Endothelial cell of umbilical vein (primary cell): ENCODE measurements at regions not wholly inside any gene's neighbourhood (a gene's known extent, or its start where the extent isn't known, plus 50 kb on each side); places are given as distances from the start of the nearest gene placed in this dataset.

ENCODE experiments used
- BruUV-seq: library from RNA; stranded (reverse); fragments of 400-500 nt; replicated peaks from 2 replicates; lab custom pipeline; 2021; lab: Mats Ljungman, UMichigan
- CTCF ChIA-PET: fragments of 300-600, 350-600 bp; sonication (Branson Sonifier 250); formaldehyde crosslinking; loops from one replicate; lab custom pipeline; 2021; ENCODE audit warnings: antibody characterized with exemption, inconsistent platforms; lab: Charles Lee
- POLR2A ChIA-PET: fragments of 300-600, 350-600 bp; sonication (Branson Sonifier 250); formaldehyde crosslinking; loops from one replicate; lab custom pipeline; 2021; ENCODE audit warnings: antibody characterized with exemption, inconsistent platforms; lab: Charles Lee
- DNase-seq: peaks from one replicate; pipeline ENCODE4 v3.0.0-alpha.2; 2011; ENCODE audit warnings: low read depth, low spot score
- FAIRE-seq: peaks from 2 replicates; lab custom pipeline; 2011; peaks lifted over from hg19 to GRCh38; lab: Jason Lieb, UNC
- H2AFZ ChIP-seq: 2 replicates; pipeline ENCODE4 v1.6.0; 2012; ENCODE audit warnings: low read depth, low read length, control low read depth, inconsistent platforms
- H3K27ac ChIP-seq: 2 replicates; pipeline ENCODE4 v1.5.1; 2011; ENCODE audit warnings: low read depth, mild to moderate bottlenecking, control low read depth, low read length, moderate library complexity; ENCODE audit not compliant: insufficient read depth
- H3K27me3 ChIP-seq, 2 experiments: 2 replicates each; pipeline versions ENCODE4 v1.6.0 to v1.6.1; 2011; ENCODE audit warnings: low read length in 2 of 2, mixed read lengths in 1 of 2; ENCODE audit not compliant: control insufficient read depth in 2 of 2, insufficient read depth in 2 of 2
- H3K36me3 ChIP-seq, 2 experiments: 2 replicates in 1 of 2; 3 replicates in 1 of 2; pipeline ENCODE4 v1.5.1; 2011; ENCODE audit warnings: low read length in 2 of 2, mild to moderate bottlenecking in 1 of 2, moderate library complexity in 1 of 2; ENCODE audit not compliant: control insufficient read depth in 2 of 2, insufficient read depth in 2 of 2; ENCODE audit errors: extremely low read depth in 1 of 2
- H3K4me1 ChIP-seq: 3 replicates; pipeline ENCODE4 v1.5.1; 2011; ENCODE audit warnings: mild to moderate bottlenecking, low read length; ENCODE audit not compliant: control insufficient read depth, insufficient read depth; ENCODE audit errors: extremely low read depth
- H3K4me2 ChIP-seq: 2 replicates; pipeline ENCODE4 v1.6.1; 2011; ENCODE audit warnings: low read length, control low read depth, mixed read lengths; ENCODE audit not compliant: insufficient read depth
- H3K4me3 ChIP-seq, 3 experiments: fragments of 200-600 bp in 1 of 3; sonication (generic), shearing (Covaris generic) in 1 of 3; replicated peaks in 1 of 3; 2 replicates each; pipeline ENCODE4 v1.5.1; 2011 to 2016; ENCODE audit warnings: control low read depth in 3 of 3, low read length in 3 of 3, mild to moderate bottlenecking in 2 of 3, inconsistent platforms in 1 of 3, low read depth in 1 of 3, moderate library complexity in 1 of 3; ENCODE audit not compliant: insufficient read depth in 1 of 3
- H3K79me2 ChIP-seq: 2 replicates; pipeline ENCODE4 v1.6.0; 2012; ENCODE audit warnings: low read length, inconsistent platforms; ENCODE audit not compliant: control insufficient read depth, insufficient read depth
- H3K9ac ChIP-seq: replicated peaks from 2 replicates; pipeline ENCODE3; 2011; ENCODE audit warnings: low read length, control low read depth; ENCODE audit not compliant: insufficient read depth; ENCODE audit errors: extremely low read depth
- H3K9me1 ChIP-seq: replicated peaks from 3 replicates; pipeline ENCODE4 v1.6.0; 2011; ENCODE audit warnings: mild to moderate bottlenecking, low read length; ENCODE audit not compliant: control insufficient read depth, insufficient read depth; ENCODE audit errors: extremely low read depth
- H3K9me3 ChIP-seq: replicated peaks from 2 replicates; pipeline ENCODE4 v1.5.1; 2012; ENCODE audit warnings: low read length, inconsistent platforms; ENCODE audit not compliant: control insufficient read depth, insufficient read depth
- H4K20me1 ChIP-seq: replicated peaks from 2 replicates; pipeline ENCODE3; 2011; ENCODE audit warnings: mild to moderate bottlenecking, low read length; ENCODE audit not compliant: control insufficient read depth, insufficient read depth; ENCODE audit errors: extremely low read depth
- FOS ChIP-seq: IDR thresholded peaks from 2 replicates; pipeline ENCODE4 v1.6.1; 2011; ENCODE audit warnings: mild to moderate bottlenecking, low read length, moderate library complexity, borderline replicate concordance; ENCODE audit not compliant: insufficient read depth
- POLR2A ChIP-seq: IDR thresholded peaks from 2 replicates; pipeline ENCODE4 v1.6.1; 2012; ENCODE audit warnings: low read depth, mild to moderate bottlenecking, control low read depth, low read length
- POLR2AphosphoS5 ChIP-seq: IDR thresholded peaks from 2 replicates; pipeline ENCODE4 v1.6.1; 2012; ENCODE audit warnings: low read depth, mild to moderate bottlenecking, control low read depth, low read length, moderate library complexity; ENCODE audit not compliant: insufficient read depth
- dilution Hi-C: fragments of 300-500 bp; cut with MboI; formaldehyde crosslinking; loops from one replicate; pipeline ENCODE4 v1.15.0; 2019; ENCODE audit warnings: low sequenced_read_pairs; ENCODE audit not compliant: extremely low pct_ligation_motif_present
- intact Hi-C: fragments of 100-400 bp; cut with micrococcal nuclease; formaldehyde crosslinking; loops from one replicate; pipeline ENCODE4 v1.10.0; 2022
- TF ChIP-seq, protein P1 (sequence below), 2 donors: IDR thresholded peaks; 1 replicate in 1 of 2; 2 replicates in 1 of 2; pipeline ENCODE4 v1.5.1; 2011; ENCODE audit warnings: low read length in 2 of 2, mild to moderate bottlenecking in 2 of 2, moderate library complexity in 2 of 2, control low read depth in 1 of 2, inconsistent platforms in 1 of 2, low read depth in 1 of 2; ENCODE audit not compliant: insufficient read depth in 1 of 2; ENCODE audit errors: extremely low read depth in 1 of 2
- TF ChIP-seq, protein P2 (sequence below): IDR thresholded peaks from 2 replicates; pipeline ENCODE4 v1.6.1; 2011; ENCODE audit not compliant: insufficient read depth, insufficient read length

DNA sequence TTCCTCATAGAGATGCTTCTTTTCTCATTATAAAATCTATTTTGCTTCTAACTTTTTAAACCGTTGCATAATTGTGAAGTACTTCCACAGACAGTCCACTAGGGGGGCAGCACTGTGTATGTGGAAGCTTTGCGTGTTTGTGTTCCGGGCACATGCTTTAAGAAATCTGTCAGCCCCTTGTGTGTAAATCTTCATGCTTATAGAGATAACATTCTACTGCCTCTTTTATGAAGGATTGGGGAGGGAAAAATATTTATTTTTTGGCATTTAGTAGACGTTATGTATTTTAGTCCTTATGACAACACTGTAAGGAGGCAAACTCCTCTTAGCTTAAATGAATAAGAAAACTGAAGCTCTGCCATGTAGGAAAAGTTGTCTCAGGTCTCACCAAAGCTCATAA is 157.3 kb upstream of the PTGFR start:
- no peaks in the 10 kb centered on the region for H3K9me3 ChIP-seq
- FAIRE-seq (peak; percentile 48), DNase-seq (peak; percentile 25)
- H3K27me3 ChIP-seq = no peaks in the 10 kb centered on the region
- CTCF ChIA-PET = interaction anchor here (0.6 to 2.9 kb wide), 31 partner anchors 8 to 272 kb away, joined by 3 to 11 read pairs (median 4); partner anchors contain the start of gene PTGFR
- no peaks in the 10 kb centered on the region for H3K79me2 ChIP-seq
- no peaks in the 10 kb centered on the region for H4K20me1 ChIP-seq
- no TSS peak for BruUV-seq
- TF ChIP-seq FOS (no peak), POLR2AphosphoS5 (no peak)
- TF ChIP-seq, protein P1, sequence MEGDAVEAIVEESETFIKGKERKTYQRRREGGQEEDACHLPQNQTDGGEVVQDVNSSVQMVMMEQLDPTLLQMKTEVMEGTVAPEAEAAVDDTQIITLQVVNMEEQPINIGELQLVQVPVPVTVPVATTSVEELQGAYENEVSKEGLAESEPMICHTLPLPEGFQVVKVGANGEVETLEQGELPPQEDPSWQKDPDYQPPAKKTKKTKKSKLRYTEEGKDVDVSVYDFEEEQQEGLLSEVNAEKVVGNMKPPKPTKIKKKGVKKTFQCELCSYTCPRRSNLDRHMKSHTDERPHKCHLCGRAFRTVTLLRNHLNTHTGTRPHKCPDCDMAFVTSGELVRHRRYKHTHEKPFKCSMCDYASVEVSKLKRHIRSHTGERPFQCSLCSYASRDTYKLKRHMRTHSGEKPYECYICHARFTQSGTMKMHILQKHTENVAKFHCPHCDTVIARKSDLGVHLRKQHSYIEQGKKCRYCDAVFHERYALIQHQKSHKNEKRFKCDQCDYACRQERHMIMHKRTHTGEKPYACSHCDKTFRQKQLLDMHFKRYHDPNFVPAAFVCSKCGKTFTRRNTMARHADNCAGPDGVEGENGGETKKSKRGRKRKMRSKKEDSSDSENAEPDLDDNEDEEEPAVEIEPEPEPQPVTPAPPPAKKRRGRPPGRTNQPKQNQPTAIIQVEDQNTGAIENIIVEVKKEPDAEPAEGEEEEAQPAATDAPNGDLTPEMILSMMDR (IDR thresholded peaks at IDR 0.05; ENCODE audit: extremely low read depth in 1 of 2, insufficient read depth in 1 of 2, low read depth in 1 of 2, low read length in 2 of 2) = peak; percentile 61 to 68
- H2AFZ ChIP-seq = peak overlapping the region; percentile 5
- no peak overlapping the region for H3K27ac ChIP-seq
- no peaks in the 10 kb centered on the region for H3K9me1 ChIP-seq
- dilution Hi-C loops (no loop called here), intact Hi-C loops (loop anchor here (10.0 kb wide), 1 partner anchor 189 kb away; no protein-coding TSS in a partner anchor)
- H3K4me3 ChIP-seq = no peak overlapping the region
- no peak overlapping the region for H3K9ac ChIP-seq
- H3K4me1 ChIP-seq = no peaks in the 10 kb centered on the region
- H3K4me2 ChIP-seq = no peak overlapping the region
- H3K36me3 ChIP-seq = no peaks in the 10 kb centered on the region
- POLR2A ChIA-PET = no interaction called here

DNA sequence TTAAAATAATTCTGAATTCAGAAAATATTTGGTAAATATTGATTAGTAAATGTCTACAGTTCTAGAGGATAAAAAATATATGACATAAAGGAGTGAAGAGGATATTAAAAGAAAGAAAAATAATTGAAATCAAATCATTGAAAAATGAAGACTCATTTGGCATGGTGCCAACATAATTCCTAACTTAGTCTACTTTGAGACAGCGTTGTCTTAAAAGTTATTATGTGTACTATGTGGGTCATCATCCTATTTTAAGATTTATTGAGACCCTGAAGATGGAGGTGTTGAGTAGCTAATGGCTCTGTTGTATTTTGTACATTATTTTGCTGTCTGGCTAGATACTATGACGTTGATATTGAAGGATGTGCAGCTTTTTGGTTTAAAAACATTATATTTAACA is 156.7 kb upstream of the PTGFR start:
- dilution Hi-C loops = no loop called here
- no TSS peak for BruUV-seq
- Histone ChIP-seq H3K4me1 (peaks cover 2% of the 10 kb centered on the region), H2AFZ (no peak overlapping the region), H3K4me2 (no peak overlapping the region), H3K36me3 (no peaks in the 10 kb centered on the region), H3K27ac (no peak overlapping the region), H3K4me3 (no peak overlapping the region), H3K9me3 (no peaks in the 10 kb centered on the region), H4K20me1 (no peaks in the 10 kb centered on the region), H3K79me2 (no peaks in the 10 kb centered on the region), H3K9me1 (no peaks in the 10 kb centered on the region), H3K9ac (no peak overlapping the region), H3K27me3 (no peaks in the 10 kb centered on the region)
- no peak for TF ChIP-seq POLR2A
- TF ChIP-seq, protein P2, sequence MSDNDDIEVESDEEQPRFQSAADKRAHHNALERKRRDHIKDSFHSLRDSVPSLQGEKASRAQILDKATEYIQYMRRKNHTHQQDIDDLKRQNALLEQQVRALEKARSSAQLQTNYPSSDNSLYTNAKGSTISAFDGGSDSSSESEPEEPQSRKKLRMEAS = no peak
- intact Hi-C loops = loop anchor here (10.0 kb wide), 1 partner anchor 189 kb away; no protein-coding TSS in a partner anchor
- FAIRE-seq (no peak), DNase-seq (no peak)
- ChIA-PET CTCF (interaction anchor here (0.8 to 2.9 kb wide), 27 partner anchors 7 to 272 kb away, joined by 3 to 11 read pairs (median 4); partner anchors contain the start of gene PTGFR), POLR2A (no interaction called here)
